Stimulated activated CD4-positive, alpha-beta T cell treated with anti-CD3 and anti-CD28 coated beads, Interleukin-1b, Interleukin-23, amount 100 ng/mL, for 4 hours (primary cell): ENCODE measurements at regions not wholly inside any gene's neighbourhood (a gene's known extent, or its start where the extent isn't known, plus 50 kb on each side); places are given as distances from the start of the nearest gene placed in this dataset.
"Not testable (repeated sequence)": the region's sequence is repeated elsewhere in the genome, so short reads cannot be mapped to it uniquely, and the experiment has no call there.

Source experiments
- DNase-seq, 2 donors: peaks; one replicate each; pipeline ENCODE4 v3.0.0-alpha.2; 2020; ENCODE audit warnings: low read depth in 2 of 2

GRCh38 chr10:81104494-81104893 lies 566.8 kb downstream of the SH2D4B start:
- DNase-seq, result no peak

- DNase-seq, result no peak
These were observed 571.0 kb downstream of the SH2D4B start for GRCh38 chr10:81108516-81109199.

DNA sequence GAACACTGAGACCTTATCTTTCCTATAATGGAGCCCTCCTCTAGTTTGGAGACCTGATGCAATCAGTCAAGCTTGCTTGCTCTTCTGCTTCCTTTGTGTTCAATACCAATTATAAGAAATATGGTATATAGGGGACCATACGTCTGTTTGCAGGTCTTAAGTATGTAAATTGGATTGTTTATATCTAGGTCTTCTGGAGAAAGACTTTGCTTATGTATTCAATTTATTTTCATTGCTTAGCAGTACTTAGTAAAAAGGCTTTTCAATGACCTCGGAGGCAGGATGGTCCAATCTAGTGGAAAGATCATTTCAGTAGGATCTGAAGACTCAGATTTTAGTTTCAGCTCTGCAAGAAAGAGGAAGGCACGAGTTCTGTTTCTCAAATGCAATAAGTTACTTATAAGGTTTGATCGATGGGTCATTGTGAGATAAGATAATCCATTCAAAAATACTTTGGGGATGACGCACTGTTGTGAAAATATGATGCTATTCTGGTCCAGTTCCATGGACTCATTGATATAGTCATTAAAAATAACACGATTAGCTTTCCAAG lies 571.6 kb downstream of the SH2D4B start:
- no peak for DNase-seq

- DNase-seq, result no peak
These were observed 578.5 kb downstream of the SH2D4B start for GRCh38 chr10:81116201-81116600.

- no peak for DNase-seq
These were observed 579.3 kb downstream of the SH2D4B start for GRCh38 chr10:81116990-81117389.

DNA sequence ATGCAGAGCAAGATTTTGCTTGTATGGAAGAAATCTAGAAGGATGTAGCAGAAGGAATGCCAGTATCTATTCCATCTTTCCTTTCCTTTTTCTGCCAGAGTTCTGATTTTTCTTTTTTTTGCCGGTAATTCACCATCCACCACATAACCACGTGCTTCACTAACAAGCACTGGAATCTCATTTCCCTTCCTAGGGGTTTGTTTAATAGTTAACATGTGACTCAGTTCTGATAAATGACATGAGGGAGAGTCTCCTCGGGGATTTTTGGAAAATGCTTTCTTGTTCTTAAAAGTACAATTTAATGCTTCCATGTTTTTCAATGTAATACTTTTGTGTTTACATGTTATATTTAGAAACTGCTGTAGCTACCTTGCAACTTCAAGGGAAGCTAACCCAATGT lies 590.2 kb downstream of the SH2D4B start:
- DNase-seq, result no peak

GRCh38 chr10:81130014-81130413 lies 592.3 kb downstream of the SH2D4B start:
- DNase-seq, result no peak

DNA sequence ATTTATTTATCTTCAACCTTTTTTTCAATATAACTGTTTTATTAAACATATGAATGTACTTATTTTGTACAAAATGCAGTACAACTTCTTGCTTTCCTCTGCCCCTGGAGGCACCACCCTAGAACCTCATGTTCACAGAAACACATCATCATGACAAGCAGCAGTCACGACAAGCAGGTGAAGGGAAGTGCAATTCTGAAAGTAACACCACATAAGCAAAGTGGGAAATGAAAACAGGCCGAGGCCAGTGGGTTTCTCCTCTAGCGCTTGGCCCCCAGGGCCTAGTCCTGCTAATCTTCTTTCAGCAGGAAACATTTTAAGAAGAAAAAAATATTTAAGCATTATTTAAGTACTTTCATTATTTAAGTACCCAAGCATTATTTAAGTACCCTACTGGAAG lies 598.1 kb downstream of the SH2D4B start:
- no peak for DNase-seq

GRCh38 chr10:81136261-81136660 lies 598.6 kb downstream of the SH2D4B start:
- no peak for DNase-seq

DNA sequence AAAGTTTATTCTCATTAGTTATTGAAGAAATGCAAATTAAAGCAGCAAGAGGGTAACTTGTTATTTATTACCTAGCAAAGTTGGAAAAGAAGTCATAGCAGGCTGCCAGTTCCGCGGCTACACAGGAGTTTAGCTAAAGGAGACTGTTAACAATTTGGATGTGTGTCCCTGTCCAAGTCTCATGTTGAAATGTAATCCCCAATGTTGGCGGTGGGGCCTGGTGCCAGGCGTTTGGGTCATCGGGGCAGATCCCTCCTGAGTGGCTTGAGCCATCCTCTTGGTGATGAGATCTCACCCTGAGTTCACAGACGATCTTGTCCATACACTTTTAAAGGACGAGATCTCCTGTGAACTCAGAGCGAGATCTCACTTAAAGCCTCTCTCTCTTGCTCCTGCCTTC lies 608.3 kb downstream of the SH2D4B start:
- no peak for DNase-seq

DNA sequence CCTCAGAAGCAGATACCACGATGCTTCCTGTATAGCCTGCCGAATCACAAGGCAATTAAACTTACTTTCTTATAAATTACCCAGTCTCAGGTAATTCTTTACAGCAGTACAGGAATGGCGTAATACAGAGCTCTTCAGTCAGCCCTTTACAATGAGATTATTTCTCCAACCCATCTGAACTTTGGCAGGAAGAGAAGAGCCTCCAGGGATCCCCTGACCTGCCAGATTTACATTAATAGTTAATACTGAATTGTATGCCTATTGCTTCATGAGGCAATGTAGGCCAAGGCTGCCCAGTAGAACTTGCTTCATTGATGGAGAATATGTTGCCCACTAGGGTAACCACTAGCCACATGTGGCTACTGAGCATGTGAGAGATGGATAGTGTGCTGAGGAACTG lies 608.7 kb downstream of the SH2D4B start:
- DNase-seq, result no peak

DNA sequence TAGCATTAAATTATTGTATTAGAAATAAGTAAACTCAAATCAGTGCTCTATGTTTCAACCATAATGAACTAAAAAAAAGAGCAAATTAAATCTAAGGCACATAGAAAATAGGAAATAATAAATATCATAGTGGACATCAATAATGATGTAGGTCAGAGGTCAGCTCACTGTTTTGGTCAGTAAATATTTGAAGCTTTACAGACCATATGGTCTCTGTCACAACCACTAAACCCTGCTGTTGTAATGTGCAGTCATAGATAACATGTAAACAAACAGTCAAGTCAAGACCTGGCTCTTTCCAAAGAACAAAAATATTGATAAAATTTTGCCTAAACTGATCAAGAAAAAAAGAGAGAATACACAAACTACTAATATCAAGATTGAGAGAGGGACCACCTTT lies 615.0 kb downstream of the SH2D4B start:
- DNase-seq, result no peak

GRCh38 chr10:81157681-81158080 lies 620.0 kb downstream of the SH2D4B start:
- no peak for DNase-seq

DNA sequence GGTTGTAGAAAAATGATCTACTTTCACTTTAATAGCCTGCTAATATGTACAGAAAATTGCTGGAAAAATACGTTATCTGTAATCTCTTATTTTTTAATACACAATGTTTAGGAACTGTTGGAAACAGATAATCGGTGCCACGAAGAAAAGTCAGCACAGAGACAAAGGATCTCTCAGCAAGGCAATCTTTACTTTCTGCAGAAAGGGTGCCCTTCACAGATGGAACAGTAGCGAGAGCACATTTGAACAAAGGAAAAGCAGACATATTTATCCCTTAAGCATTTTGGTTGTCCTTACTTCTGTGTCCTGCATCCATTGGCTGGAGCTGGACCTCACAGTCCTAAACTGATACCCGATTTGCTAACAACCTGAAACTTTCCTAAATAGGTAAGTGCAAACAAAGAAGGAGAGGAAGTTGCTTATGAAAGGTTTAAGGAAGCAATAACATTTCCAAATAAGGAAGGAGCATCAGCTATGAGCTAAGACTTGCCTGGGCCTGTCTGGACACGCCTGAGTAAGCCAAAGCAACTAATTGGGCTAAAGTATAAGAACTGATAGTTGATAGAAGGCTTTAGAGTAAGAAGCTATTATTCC lies 640.0 kb downstream of the SH2D4B start:
- no peak for DNase-seq

DNA sequence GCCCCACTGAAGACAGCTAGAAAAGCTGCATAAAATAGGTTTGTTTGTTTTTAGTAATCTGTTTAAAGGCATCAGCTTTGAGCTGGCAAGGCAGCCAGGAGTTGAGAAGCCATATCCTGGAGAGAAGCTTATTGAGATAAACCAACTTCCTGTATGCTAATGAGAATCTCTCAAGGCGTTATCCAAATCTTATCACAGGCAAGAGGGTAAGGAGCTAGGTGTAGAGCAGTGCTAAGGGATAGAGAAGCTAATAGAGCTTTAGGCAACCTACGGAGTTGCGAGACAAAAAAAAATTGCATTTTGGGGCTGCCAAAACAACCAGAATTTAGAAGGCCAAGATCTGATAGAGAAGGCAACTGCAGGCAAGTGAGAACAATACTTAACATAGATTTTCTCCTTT lies 641.6 kb downstream of the SH2D4B start:
- no peak for DNase-seq

DNA sequence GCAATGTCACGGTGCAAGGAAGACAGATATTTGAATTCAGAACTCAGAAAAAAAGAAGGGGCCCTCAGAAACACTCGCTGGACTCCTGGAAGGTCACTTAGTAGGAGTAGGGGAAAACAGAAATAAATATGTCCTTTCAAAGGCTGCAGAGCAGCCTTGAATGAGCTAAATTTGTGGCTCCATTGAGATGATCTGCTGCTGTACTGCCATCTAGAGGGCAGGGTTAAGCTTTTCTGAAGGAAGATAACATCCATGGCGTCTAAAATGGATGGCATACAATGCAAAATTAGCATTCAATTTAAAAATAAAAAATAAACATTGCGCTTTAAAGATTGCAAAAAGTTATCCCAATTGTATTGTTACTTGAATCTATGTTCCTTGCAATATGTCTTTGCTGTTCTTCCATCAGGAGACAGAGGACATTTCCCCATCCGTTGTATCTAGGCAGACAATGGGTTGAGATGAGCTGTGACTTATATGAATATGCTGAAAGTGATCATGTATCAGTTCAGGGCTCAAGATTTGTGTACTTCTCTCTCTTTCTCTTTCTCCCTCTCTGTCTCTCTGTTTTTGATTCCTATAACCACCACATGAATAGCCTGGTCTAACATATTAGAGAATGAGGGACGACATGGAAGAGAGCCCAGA lies 642.2 kb downstream of the SH2D4B start:
- DNase-seq, result no peak

DNA sequence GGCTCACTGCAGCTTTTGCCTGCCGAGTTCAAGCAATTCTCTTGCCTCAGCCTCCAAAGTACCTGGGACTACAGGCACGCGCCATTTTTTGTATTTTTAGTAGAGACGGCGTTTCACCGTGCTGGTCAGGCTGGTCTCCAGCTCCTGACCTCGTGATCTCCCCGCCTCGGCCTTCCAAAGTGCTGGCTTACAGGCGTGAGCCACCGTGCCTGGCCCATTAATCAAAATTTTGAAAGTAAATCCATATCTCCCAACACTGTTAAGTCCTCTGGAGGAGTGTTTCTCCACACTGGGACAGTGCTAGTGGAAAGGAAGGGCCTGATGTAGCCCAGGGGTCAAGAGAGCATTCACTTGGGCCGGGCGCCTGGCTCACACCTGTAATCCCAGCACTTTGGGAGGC lies 644.6 kb downstream of the SH2D4B start:
- DNase-seq, result no peak

GRCh38 chr10:81192221-81192788 lies 654.6 kb downstream of the SH2D4B start:
- no peak for DNase-seq

GRCh38 chr10:81200801-81201200 lies 663.1 kb downstream of the SH2D4B start:
- no peak for DNase-seq

DNA sequence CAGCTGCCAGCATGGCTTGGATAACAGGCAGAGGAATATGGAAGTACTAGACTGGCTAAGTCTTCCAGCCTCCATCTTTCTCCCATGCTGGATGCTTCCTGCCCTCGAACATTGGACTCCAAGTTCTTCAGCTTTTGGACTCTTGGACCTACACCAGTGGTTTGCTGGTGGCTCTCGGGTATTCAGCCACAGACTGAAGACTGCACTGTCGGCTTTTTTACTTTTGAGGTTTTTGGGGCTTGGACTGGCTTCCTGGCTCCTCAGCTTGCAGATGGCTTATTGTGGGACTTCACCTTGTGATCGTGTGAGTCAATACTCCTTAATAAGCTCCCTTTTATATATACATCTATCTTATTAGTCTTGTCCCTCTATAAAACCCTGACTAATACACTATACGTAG lies 667.6 kb upstream of the NRG3 start:
- DNase-seq, result not testable (repeated sequence)

DNA sequence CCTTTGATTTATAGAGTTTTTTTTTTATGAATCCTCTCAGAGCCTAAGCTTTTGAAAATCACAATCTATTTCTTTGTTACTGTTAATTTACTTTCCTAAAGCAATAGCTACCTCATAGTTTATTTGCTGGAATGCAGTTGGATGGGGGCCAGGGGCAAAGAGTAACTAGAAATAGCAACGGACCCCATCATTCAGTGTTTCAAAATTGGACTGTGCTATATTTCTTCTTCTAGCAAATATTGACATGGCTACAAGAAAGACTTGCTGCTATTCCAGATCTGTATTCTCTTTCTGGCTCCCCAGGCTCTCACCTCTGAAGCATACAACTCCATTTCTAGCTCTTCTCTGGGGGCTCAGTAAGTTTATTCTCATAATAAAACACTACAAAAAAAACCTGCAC lies 661.6 kb upstream of the NRG3 start:
- no peak for DNase-seq

DNA sequence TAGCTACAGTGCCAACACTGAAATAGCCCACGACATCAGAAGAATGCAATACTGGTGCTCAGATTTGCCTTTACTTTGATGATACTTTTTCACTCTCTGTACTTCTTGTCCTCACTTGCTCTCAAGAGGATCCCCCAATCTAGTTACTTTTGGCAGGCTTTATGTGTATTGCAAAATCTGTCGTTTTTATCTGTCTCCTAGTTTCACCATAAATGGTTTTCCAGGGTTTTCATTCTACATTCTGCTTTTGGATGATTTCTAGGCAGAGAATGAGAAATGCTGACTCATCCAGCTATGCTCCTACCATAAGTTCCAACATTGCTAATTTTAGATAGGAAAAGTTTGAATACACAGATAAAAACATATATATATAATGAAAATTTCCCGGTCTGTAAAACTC lies 659.5 kb upstream of the NRG3 start:
- DNase-seq, result no peak

GRCh38 chr10:81216949-81217348 lies 658.0 kb upstream of the NRG3 start:
- no peak for DNase-seq
